Vagina (tissue), 2 donors: ENCODE measurements at regions not wholly inside any gene's neighbourhood (a gene's known extent, or its start where the extent isn't known, plus 50 kb on each side); places are given as distances from the start of the nearest gene placed in this dataset.

Source experiments
- DNase-seq, 2 donors: peaks; one replicate each; pipeline ENCODE4 v3.0.0-alpha.2; 2017; ENCODE audit errors: extremely low spot score in 2 of 2
- H3K27ac ChIP-seq: fragments of 200-600 bp; sonication (generic); one replicate; pipeline ENCODE4 v1.5.1; 2019
- H3K27me3 ChIP-seq: fragments of 200-600 bp; sonication (generic); one replicate; pipeline ENCODE4 v1.5.1; 2019
- H3K36me3 ChIP-seq, 2 donors: fragments of 200-600 bp; sonication (generic); one replicate each; pipeline ENCODE4 v1.5.1; 2017 to 2019
- H3K4me1 ChIP-seq: fragments of 200-600 bp; sonication (generic); one replicate; pipeline ENCODE4 v1.5.1; 2019
- H3K4me3 ChIP-seq, 2 donors: fragments of 200-600 bp; sonication (generic); 1 replicate in 1 of 2; 2 replicates in 1 of 2; pipeline ENCODE4 v1.5.1; 2016 to 2019
- H3K9me3 ChIP-seq: fragments of 200-600 bp; sonication (generic); one replicate; pipeline ENCODE4 v1.5.1; 2019
- CTCF ChIP-seq, 3 experiments: fragments of 450-650 bp in 2 of 3; fragments of 200-600 bp in 1 of 3; sonication (generic) in 1 of 3; IDR thresholded peaks; one replicate each; pipeline ENCODE4 v1.5.1; 2017 to 2019; ENCODE audit warnings: antibody characterized with exemption in 3 of 3, mild to moderate bottlenecking in 2 of 3, moderate library complexity in 2 of 3
- POLR2A ChIP-seq, 2 donors: fragments of 450-650 bp; IDR thresholded peaks; one replicate each; pipeline ENCODE4 v1.6.1; 2017; ENCODE audit warnings: antibody characterized with exemption in 2 of 2, mild to moderate bottlenecking in 2 of 2, moderate library complexity in 2 of 2
- POLR2AphosphoS5 ChIP-seq, 2 donors: sonication (generic); formaldehyde crosslinking; IDR thresholded peaks; one replicate each; pipeline ENCODE4 v1.9.0; 2017; ENCODE audit warnings: antibody characterized with exemption in 2 of 2, mild to moderate bottlenecking in 2 of 2, low read depth in 1 of 2; ENCODE audit not compliant: insufficient read depth in 1 of 2
- intact Hi-C: fragments of 100-400 bp; cut with DNase I; formaldehyde crosslinking; loops from one replicate; pipeline ENCODE4 v1.15.1; 2023

GRCh38 chr2:63665091-63665490, 76.3 kb downstream of the MDH1 start:
- no peaks in the 10 kb centered on the region for H3K36me3 ChIP-seq
- no peaks in the 10 kb centered on the region for H3K9me3 ChIP-seq
- no peak for TF ChIP-seq POLR2AphosphoS5 (IDR thresholded peaks at IDR 0.05; ENCODE audit: insufficient read depth in 1 of 2, low read depth in 1 of 2)
- TF ChIP-seq CTCF (IDR thresholded peaks at IDR 0.05), result no peak
- TF ChIP-seq POLR2A (IDR thresholded peaks at IDR 0.05), result no peak
- H3K4me1 ChIP-seq, result no peaks in the 10 kb centered on the region
- no peak overlapping the region for H3K4me3 ChIP-seq
- intact Hi-C loops, result no loop called here
- no peaks in the 10 kb centered on the region for H3K27me3 ChIP-seq
- H3K27ac ChIP-seq, result no peak overlapping the region
- DNase-seq, result no peak

GRCh38 chr2:63665846-63666475, 77.2 kb downstream of the MDH1 start:
- no peak overlapping the region for H3K27ac ChIP-seq
- intact Hi-C loops, result no loop called here
- no peaks in the 10 kb centered on the region for H3K4me1 ChIP-seq
- H3K4me3 ChIP-seq, result no peak overlapping the region
- no peaks in the 10 kb centered on the region for H3K36me3 ChIP-seq
- no peak for TF ChIP-seq CTCF (IDR thresholded peaks at IDR 0.05)
- no peak for TF ChIP-seq POLR2A (IDR thresholded peaks at IDR 0.05)
- TF ChIP-seq POLR2AphosphoS5 (IDR thresholded peaks at IDR 0.05; ENCODE audit: insufficient read depth in 1 of 2, low read depth in 1 of 2), result no peak
- DNase-seq, result no peak
- H3K27me3 ChIP-seq, result no peaks in the 10 kb centered on the region
- no peaks in the 10 kb centered on the region for H3K9me3 ChIP-seq

- Histone ChIP-seq H3K36me3 (no peaks in the 10 kb centered on the region), H3K27me3 (no peaks in the 10 kb centered on the region), H3K4me3 (no peak overlapping the region), H3K27ac (no peak overlapping the region), H3K4me1 (no peaks in the 10 kb centered on the region), H3K9me3 (no peaks in the 10 kb centered on the region)
- no peak for DNase-seq
- intact Hi-C loops, result no loop called here
- TF ChIP-seq POLR2AphosphoS5 (IDR thresholded peaks at IDR 0.05; ENCODE audit: insufficient read depth in 1 of 2, low read depth in 1 of 2) (no peak), CTCF (IDR thresholded peaks at IDR 0.05) (no peak), POLR2A (IDR thresholded peaks at IDR 0.05) (no peak)
Observed at GRCh38 chr2:63667132-63667700, 78.5 kb downstream of the MDH1 start.

- H3K9me3 ChIP-seq, result no peaks in the 10 kb centered on the region
- no peak for DNase-seq
Observed at GRCh38 chr2:63668000-63668399, 79.2 kb downstream of the MDH1 start.

More at GRCh38 chr2:63668000-63668399, 79.2 kb downstream of the MDH1 start:
- Histone ChIP-seq H3K36me3 (no peaks in the 10 kb centered on the region), H3K4me1 (no peaks in the 10 kb centered on the region), H3K27ac (no peak overlapping the region), H3K27me3 (no peaks in the 10 kb centered on the region), H3K4me3 (no peak overlapping the region)
- TF ChIP-seq POLR2AphosphoS5 (IDR thresholded peaks at IDR 0.05; ENCODE audit: insufficient read depth in 1 of 2, low read depth in 1 of 2) (no peak), CTCF (IDR thresholded peaks at IDR 0.05) (no peak), POLR2A (IDR thresholded peaks at IDR 0.05) (no peak)
- intact Hi-C loops, result no loop called here
